ENCODE measurements at regions not wholly inside any gene's neighbourhood (a gene's known extent, or its start where the extent isn't known, plus 50 kb on each side); places are given as distances from the start of the nearest gene placed in this dataset.

DNA sequence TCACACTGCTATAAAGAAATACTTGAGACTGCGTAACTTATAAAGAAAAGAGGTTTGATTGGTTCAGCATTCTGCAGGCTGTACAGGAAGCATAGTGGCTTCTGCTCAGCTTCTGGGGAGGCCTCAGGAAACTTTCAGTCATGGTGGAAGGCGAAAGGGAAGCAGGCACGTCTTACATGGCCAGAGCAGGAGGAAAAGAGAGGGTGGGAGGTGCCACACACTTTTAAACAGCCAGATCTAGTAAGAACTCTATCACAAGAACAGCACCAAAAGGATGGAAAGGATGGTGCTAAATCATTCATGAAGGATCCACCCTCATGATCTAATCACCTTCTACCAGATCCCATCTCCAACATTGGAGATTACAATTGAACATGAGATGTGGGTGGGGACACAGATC is 145.5 kb upstream of the OSR1 start:
- DNase-seq (ENCODE audit: low read depth): no peak
- no peak overlapping the region for H3K4me3 ChIP-seq (ENCODE audit: low read depth, low read length)
- TF ChIP-seq CTCF (IDR thresholded peaks at IDR 0.05; ENCODE audit: insufficient read depth, low read depth, low read length): no peak

GRCh38 chr2:19503406-19503805 is 145.0 kb upstream of the OSR1 start:
- DNase-seq (ENCODE audit: low read depth): no peak
- TF ChIP-seq CTCF (IDR thresholded peaks at IDR 0.05; ENCODE audit: insufficient read depth, low read depth, low read length): no peak
- H3K4me3 ChIP-seq (ENCODE audit: low read depth, low read length): no peak overlapping the region

- DNase-seq (ENCODE audit: low read depth): no peak
- no peak for TF ChIP-seq CTCF (IDR thresholded peaks at IDR 0.05; ENCODE audit: insufficient read depth, low read depth, low read length)
- no peak overlapping the region for H3K4me3 ChIP-seq (ENCODE audit: low read depth, low read length)
These were observed 141.7 kb upstream of the OSR1 start for GRCh38 chr2:19500126-19500525.

DNA sequence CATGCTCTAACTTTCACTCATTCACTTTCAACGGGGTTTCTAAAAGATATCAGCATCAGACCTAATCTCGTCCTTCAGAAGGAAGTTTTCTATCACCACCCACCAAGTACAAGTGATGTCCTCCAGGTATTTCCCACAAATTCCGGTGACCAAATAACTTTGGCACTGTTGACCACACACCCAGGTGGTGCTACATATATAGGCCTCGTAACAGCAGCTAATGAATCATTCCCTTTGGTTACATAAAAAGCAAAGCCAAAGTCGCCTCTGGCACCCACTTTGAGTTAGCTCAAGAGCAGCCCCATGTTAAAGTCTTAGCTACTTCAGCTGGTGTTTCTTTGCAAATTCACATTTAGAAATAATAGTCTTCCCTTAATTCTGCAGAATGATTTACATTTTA is 138.2 kb upstream of the OSR1 start:
- DNase-seq (ENCODE audit: low read depth): no peak
- H3K4me3 ChIP-seq (ENCODE audit: low read depth, low read length): no peak overlapping the region
- TF ChIP-seq CTCF (IDR thresholded peaks at IDR 0.05; ENCODE audit: insufficient read depth, low read depth, low read length): no peak

DNA sequence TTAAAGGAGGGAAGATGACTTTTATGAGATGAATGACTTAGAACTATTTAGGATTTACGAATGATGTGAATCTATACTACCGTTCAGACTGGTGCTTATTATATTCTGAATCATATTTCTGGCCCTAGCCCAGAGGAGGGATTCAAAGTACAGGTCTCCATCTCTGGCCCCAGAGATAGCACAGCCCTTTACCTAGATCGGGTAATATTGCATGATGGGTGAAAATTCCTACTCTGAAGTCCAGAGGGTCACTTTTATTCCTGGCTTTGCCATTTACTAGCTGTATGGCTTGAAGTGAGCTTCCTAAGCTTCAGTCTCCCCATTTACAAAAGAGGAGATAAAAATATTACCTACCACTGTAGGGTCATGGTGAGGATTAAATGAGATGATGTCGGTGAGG is 135.8 kb upstream of the OSR1 start:
- no peak for TF ChIP-seq CTCF (IDR thresholded peaks at IDR 0.05; ENCODE audit: insufficient read depth, low read depth, low read length)
- no peak overlapping the region for H3K4me3 ChIP-seq (ENCODE audit: low read depth, low read length)
- DNase-seq (ENCODE audit: low read depth): no peak

DNA sequence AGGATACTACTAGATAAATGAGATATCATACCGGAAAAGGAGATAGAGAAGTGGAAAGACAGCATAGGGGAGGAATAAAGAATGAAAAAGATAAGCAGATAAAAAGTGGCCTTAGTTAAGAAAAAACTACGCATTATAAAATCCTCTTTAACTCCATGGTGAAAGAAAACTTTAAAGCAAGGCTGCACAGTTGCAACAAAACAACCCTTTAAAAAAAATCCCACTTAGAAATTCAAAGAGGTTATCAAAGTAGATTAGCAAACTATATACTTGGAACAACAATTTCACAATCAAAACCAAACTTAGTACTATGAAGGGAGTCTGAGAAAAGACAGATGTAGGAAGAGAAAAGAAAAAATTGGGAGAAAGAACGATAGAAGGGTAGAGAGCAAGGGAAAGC is 133.4 kb upstream of the OSR1 start:
- H3K4me3 ChIP-seq (ENCODE audit: low read depth, low read length): no peak overlapping the region
- DNase-seq (ENCODE audit: low read depth): peak; percentile 41
- TF ChIP-seq CTCF (IDR thresholded peaks at IDR 0.05; ENCODE audit: insufficient read depth, low read depth, low read length): no peak

- no peak overlapping the region for H3K4me3 ChIP-seq (ENCODE audit: low read depth, low read length)
- DNase-seq (ENCODE audit: low read depth): no peak
- no peak for TF ChIP-seq CTCF (IDR thresholded peaks at IDR 0.05; ENCODE audit: insufficient read depth, low read depth, low read length)
These were observed 132.5 kb upstream of the OSR1 start for GRCh38 chr2:19490846-19491435.

Data from fibroblast of villous mesenchyme (primary cell).